ENCODE measurements at regions not wholly inside any gene's neighbourhood (a gene's known extent, or its start where the extent isn't known, plus 50 kb on each side); places are given as distances from the start of the nearest gene placed in this dataset.
"Not testable (repeated sequence)": the region's sequence is repeated elsewhere in the genome, so short reads cannot be mapped to it uniquely, and the experiment has no call there.

DNA sequence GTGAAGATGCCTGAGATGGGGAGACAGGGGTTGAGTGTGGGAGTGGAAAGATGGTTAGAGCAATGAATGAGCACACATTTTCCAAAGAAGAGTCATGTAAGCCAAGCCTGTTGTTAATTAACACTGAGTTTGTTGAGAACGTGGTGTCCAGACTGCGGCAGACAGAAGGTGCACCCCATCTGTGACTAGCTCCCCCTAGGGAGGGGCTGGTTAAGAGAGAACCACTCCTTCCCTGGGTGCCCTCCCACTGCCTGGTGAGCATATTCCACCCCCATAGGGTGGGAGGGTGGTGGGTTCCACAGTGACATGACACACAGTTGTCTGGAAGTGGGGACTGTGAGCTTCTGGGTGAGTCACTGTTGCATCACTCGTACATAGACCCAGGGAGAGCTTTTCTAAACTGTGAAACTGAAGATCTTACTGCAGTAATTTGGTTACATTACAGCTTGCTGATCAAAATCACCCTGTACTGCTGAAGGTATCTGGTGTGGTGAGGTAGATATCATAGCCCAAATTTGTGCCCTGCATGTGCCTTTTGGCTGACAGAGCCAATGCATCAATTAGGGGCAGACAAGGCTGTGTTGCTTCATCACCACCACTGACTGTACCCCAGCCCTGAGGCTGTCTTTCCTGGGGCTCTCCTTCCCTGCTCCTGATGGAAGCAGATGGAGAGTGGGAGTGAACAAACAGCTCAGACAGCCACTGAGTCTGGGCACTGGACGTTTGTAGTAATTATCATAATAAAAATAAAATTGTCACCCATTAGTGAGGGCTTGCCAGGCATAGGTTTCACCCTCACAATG is 150.9 kb downstream of the EMP1 start:
- DNase-seq (ENCODE audit: low spot score), result no peak

DNA sequence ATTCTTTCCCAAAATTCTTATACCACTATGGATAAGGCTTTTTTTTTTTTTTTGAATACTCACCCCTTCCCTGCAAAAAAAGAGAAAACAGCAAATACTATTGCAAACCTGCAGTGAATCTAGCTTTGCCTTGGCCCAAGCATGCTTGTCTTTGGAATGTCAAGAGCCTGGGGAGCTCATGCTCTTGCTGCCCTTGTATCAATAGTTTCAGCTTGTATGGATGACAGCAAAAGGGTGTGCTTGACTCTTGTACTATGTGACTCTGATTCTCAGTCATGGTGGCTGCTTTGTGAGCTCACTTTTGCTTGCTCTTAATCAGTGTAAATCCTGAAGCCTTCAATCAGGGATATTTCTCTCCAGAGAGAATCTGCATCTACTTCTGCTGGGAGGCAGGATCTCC is 149.2 kb downstream of the EMP1 start:
- no peak for DNase-seq (ENCODE audit: low spot score)

DNA sequence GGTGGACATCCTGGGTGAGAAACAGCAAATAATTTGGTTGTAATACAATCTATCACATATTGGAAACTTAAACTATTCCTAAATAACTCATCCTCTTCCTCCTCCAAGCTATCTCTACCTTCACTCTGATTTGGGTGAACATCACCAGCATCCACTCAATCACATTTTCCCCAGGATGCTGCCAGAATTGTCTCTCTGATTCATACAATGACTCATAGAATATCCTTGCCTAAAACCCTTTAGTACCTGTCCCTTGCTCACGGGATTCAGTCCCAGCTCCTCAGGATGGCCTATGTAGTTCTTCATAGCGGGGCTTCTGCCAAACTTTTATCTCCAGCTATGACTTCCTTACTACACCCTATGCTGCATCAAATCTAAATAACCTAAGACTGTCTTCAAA is 146.8 kb downstream of the EMP1 start:
- no peak for DNase-seq (ENCODE audit: low spot score)

DNA sequence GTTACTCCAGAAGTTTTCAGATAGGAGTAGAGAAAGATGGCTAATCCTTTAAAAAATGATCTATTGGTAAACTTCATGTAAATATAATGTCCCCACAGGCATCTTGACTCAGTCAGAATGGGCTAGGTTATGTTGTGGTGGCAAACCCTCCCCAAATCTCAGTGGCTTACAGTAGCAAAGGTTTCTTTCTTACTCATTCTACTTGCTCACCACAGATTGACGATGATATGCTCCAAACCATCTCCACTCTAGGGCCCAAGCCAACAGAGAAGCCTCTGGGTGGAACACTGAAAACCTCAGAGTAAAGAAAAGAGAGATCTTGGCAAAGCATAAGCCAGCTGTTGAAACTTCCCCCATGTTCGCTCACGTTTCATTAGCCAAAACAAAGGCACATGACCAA is 146.4 kb downstream of the EMP1 start:
- DNase-seq (ENCODE audit: low spot score), result no peak

DNA sequence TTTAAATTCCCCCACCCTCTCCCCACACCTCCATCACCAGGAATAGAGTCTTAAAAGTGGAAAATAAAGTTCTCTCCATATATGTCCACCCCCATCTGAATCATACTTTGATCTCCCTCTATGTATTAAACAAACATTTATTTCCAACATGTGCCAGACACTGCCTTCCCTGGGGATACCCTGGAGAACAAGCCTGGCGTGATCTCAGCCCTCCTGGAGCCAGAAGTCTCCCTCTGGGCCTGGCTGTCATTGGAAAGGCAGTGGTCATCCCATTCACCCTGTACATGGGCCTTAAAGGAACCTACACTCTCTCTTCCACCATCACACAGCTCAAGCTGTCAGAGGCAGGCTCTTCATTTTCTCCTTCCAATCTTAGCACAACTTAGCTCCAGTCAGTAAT is 143.6 kb downstream of the EMP1 start:
- DNase-seq (ENCODE audit: low spot score), result no peak

DNA sequence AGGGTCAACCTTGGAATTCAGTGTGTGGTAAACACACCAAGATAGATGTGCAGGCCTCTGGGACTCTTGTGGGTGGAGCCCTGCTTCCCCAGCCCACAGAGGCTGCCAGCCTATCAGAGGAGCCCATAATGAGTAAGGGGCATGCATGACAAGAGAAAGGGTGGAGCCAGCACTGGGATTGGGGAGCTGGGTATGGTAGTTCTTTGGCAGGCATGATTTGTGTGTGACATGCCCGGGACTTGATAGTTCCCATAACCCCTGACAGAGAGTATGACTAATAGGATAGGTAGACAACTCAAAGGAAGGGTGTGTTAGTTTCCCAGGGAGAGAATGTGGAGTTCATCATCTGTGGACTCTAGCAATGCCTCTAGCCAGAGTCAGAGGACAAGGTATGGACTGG is 143.0 kb downstream of the EMP1 start:
- no peak for DNase-seq (ENCODE audit: low spot score)

DNA sequence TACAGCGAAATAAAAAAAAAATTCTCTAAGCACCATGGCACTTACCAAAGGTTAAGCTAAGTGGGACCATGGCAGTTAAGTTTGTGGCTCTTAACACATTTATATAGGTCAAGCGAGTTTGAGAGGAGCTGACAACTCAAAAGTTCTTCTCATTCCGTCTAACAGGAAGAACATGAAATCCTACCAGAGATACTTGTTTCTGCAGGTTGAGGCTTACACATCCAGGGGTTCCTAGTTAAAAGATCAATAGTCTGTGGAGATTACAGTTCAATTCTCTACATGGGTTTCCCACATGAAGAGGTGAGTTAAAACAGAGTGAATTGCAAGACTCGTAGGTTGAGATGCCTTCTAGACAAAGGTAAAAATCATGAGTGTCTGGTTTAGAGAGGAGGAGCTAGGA is 142.6 kb downstream of the EMP1 start:
- no peak for DNase-seq (ENCODE audit: low spot score)

DNA sequence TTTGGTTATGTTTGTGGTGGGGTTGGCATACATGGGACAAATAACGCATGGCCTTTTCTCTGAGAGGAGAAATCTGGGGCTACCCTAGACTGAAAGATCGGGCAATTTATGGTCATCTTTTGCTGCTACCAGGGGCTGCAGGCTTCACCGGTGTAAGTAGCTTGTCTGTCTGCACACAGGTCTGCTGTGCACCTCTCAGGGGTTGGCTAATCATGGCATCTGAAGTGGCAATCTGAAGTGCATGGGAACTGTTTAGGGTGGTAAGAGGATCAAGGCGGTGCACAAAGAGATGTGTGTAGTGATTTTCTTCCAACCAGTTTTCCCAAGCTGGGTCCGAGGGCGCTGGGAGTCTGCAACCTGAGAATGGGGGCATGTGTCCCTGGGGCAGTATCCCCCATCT is 141.3 kb downstream of the EMP1 start:
- DNase-seq (ENCODE audit: low spot score), result no peak

DNA sequence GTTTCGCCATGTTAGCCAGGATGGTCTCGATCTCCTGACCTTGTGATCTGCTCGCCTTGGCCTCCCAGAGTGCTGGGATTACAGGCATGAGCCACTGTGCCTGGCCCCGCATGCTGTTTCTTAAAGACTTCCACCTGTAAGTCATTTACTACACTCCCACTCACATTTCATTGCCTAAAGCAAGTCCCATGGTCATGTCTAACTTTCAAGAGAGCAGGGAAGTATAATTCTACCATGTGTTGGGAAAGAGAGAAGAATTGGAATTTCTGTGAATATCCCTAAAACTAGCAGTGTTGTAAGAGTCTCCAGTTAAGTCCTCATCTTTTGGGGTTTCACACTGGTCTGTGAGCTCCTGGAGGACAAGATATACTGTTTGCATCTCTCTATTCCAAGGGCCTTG is 139.7 kb downstream of the EMP1 start:
- no peak for DNase-seq (ENCODE audit: low spot score)

DNA sequence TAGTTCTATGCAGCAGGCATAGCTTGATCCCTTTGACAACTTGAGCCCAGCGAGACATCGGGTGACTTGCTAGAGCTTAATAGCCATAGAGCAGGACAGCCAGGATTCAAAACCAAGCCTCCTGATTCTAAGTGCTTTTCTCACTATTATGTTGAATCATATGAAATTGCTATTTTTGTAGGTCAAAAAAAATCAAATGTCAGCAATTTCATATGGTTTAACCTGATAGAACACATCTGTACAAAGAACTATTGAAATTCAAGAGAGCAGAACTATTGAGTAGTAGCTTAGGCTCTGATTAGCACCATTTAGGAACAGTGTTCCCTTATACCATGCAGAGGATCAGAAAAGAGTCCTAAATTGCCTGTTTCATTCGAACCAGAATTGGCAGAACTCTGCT is 132.0 kb downstream of the EMP1 start:
- DNase-seq (ENCODE audit: low spot score), result no peak

DNA sequence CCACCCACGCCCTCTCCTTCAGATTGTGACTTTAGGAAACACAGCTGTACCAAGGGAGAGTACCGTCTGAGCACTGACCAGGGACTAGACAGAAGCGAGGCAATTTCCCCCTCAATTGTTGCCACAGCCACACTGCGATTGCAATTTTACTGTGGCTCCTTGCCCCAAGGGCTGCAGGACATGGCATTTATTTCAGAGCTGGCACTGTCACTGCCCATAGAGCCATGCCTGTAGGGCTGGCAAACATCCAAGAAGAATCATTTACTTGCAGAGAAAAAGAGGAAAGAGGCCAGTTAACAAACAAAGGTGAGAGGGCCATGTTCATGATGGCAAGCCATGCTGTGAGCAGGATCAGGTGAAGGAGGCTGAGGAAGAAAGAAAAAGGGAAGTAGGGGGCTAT is 129.6 kb downstream of the EMP1 start:
- no peak for DNase-seq (ENCODE audit: low spot score)

DNA sequence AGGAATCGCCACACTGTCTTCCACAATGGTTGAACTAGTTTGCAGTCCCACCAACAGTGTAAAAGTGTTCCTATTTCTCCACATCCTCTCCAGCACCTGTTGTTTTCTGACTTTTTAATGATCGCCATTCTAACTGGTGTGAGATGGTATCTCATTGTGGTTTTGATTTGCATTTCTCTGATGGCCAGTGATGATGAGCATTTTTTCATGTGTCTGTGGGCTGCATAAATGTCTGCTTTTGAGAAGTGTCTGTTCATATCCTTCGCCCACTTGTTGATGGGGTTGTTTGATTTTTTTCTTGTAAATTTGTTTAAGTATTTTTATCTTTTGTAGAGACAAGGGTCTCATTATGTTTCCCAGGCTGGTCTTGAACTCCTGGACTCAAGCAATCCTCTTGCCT is 128.5 kb downstream of the EMP1 start:
- not testable (repeated sequence) for DNase-seq (ENCODE audit: low spot score)

DNA sequence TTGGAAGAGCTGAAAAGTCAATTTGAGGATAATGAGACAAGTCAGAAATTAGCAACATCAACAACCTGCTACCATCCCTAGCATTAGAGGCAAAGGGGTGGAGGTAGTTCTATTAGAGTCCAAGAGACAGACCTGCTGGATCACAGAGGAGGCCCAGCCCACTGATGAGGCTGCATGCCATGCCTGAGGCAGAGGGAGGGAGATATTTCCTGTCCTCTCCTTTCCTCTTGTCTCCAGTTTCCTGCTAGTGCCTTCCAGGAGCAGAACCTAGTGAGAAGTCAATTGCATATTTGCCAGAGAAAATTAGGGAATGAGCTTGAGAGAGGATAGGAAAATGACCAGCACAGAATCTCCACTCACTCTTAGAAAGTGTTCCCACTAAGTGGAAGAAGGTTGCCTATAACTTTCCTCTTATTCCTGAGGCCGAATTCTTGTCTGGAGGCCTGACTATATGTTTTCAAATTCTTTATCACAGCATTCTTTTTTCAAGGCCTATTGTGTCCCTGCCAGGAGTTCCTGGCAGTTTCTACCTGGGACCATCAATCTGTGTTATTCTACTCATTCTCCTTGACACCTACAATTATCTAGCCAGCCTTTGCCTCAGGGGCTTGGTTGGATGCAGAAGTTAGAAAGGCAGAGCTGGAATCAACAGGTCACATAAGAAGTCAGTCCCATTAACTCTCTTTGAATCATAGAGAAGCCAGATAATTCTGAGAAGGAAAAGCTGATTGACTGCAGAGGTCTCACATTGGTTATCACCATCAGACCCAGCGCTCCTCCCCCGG is 121.9 kb downstream of the EMP1 start:
- no peak for DNase-seq (ENCODE audit: low spot score)

DNA sequence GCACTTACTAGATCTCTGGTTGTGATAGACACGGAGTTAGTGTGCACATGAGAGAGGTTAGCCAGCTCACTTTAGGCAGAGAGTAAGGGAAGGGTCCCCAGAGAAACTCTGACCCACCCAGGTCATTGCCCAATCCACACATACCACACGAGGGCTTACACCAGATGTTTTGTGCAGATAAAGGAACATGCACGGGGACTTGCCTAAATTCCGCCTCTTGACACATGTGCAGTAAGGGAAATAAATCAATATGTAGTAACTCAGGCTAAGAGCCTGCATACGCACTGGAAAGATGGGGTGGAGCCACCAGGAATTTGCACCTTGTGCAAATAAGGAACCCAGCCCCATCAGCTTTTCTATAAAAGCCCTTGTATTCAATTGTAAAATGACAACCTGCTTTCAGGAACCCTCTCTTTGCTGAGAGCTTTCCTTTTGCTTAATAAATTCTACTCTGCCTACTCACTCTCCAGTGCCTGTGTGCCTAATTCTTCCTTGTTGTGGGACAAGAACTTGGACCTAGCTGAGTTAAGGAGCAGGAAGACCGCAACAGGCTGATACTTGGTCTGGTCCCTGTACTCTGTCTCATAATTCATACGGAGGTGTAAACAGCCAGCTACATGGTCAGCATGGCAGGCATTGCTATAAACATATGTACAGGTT is 120.2 kb downstream of the EMP1 start:
- DNase-seq (ENCODE audit: low spot score), result no peak

DNA sequence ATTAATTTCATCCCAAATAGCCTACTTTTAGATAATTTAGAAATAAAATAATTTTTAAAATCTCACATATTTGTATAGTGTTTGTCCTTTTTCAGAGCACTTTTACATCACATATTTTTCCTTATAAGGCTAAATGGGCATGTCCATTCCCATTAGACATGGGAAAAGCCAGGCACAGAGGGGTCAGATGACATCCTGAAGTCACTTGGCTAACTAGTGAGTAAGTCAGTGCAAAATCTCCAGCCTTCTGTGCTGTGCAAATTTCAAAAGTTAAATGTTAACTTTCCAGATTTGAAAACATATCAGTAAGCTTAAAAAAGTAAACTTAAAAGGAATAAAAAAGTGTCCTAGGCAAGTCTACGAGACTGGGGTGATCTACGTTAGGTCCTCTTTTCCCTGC is 117.4 kb downstream of the EMP1 start:
- DNase-seq (ENCODE audit: low spot score), result no peak

DNA sequence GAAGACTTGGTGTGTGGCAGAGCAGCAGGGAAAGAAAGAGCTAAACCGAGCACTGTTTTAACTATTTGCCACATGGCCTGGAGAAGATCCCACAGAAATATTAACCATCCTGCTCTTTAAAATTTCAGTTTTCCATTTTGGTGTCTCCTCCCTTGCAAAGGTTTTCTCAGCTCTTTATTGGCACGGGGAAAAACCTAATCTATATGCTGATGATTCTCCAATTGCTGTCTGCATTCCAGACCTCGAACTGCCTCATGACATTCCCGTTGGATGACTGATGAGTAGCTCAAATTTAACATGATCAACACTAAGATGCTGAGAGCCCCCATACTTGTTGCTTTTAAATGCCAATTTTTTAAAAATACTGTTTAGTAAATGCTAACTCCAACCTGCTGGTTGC is 115.0 kb downstream of the EMP1 start:
- DNase-seq (ENCODE audit: low spot score), result no peak

DNA sequence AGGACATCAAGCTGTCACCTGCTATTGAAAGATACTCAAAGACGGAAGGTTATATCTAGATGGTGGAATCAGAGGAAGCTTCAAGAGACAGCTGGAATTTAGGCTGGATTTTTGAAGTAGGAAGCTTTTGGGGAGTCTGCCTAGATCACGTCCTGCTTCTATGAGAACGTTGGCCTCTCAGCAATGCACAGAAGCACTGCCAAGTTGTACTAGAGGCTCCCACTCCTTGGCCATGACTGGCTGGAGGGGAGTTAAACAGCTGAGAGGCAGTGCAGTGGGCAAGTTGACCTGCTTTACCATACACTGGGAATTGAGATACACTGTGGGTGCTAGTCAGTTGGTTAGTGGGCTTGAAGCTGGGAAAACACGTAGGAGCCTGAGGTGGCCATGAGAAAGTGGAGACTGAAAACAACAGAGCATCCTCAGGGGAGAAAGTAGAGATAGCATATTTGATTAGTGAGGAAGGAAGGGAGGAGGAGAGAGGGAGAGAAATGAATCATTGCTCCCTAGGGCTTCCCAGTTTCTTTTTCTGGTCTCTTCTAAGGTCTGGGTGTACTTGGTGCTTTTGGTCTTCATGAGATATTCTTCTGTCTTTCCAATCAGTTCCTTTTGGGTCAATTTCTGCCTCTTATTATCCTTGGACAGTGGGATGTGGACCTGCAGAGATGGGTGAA is 110.8 kb downstream of the EMP1 start:
- DNase-seq (ENCODE audit: low spot score), result no peak

DNA sequence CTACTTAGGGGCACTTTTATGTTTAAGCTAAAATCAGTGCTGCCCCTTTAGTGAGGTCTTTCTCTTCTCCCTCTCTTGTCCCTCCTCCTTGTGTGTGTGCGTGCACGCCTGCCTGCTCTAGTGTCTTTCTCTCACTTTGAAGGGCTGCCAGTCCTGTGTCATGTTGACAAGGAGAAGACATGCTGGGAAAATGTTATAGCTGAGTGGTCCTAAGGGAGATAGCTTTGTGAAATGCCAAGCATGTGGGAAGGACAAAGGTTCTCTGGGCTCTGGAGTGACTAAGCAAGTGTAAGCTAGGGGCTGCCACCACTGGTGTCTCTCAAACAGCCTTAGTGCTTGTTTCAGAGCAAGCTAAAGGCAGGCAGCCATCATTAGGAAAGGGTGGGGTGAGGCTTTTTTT is 108.4 kb downstream of the EMP1 start:
- no peak for DNase-seq (ENCODE audit: low spot score)

DNA sequence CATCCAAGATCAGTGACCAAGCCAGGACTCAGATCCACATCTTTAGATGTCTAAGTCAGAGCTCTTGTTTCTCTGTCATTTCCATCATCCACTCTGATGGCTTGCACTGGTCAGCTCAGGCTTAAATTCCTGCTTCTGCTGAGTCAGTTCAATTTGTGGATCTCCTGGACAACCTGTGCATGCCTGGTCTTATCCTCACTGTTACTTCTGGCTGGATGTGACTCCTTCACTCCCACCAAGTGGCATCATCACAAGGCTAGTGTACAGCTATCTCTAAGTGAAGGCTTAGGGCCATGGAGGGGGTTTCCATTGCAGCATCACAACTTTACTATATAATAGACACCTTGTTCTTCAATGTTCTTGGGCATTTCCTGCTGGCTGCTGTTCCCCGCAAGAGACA is 102.9 kb downstream of the EMP1 start:
- DNase-seq (ENCODE audit: low spot score), result no peak

DNA sequence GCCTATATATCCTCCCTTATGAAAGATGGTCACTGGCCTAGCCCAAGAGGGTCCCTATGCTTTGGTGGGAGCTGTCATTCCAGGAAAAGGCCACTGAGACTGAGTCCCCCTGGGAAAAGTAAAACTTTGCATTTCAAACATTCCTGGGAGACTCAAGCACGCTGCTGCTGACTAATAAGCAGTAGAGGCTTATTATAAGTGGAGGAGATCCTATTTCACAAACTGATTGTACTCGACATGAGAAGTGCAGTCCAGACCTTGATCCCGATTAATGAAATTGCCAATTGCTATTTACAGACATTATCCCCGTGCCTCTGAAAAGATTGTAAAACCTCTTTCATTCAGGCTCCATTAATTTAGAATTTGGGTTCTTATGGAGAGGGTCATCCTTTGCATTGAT is 96.6 kb downstream of the EMP1 start:
- DNase-seq (ENCODE audit: low spot score), result no peak

DNA sequence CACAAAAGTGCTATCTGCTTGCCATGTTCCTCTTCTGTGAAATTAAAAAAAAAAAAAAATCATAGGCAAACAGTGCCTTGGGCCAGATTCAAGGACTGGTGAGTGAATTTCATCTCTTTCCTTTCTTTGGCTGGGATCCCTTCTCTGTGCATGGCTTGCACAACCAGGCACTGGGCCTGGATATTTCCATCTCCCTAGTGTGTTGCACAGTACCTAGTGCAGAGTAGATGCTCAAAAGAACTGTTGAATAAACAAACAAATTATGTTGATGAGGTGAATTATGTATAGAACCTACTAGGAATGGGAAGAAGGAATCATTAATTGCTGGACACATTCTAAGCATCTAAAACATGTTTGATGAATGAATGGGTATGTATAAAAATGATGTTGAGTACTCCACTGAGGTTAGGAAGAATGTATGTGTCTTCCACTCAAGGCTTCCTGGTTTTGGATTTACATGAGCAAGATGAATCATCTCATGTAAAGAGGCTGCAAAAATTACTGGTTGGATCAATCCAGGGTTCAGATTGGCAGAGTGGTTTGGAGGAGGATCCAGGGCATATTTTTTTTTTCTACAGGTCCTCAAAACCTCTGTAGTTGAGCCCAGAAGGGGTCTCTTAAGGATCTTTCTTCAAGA is 93.2 kb downstream of the EMP1 start:
- DNase-seq (ENCODE audit: low spot score), result no peak
